ENCODE measurements at regions not wholly inside any gene's neighbourhood (a gene's known extent, or its start where the extent isn't known, plus 50 kb on each side); places are given as distances from the start of the nearest gene placed in this dataset.

DNA sequence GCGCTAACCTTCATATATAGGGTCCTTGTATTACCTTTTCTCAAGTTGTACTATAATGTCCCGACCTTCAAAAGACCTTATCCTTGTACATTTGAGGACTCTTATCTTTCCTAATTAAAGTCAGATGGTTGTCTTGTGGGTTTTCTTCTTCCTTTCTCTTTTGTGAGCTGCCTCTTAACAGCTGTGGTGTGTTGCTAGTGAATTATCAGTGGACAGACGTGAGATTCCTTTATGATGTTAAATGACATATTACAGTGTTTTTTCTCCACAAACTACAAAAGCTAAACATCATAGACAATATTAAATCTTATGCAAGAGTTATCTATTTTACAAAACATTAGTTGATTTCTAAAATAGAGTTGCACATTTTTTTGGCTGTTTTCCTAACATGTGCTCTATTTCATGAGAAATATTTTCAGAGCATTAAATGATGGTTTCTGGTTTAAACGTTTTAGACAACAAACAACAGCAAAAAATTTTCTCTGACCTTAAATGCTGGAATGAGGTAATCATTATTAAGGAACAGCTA, 272.2 kb upstream of the NPVF start:
- Mint-ChIP-seq H3K27me3 (ENCODE audit: low read depth) (peaks cover 14% of the 10 kb centered on the region), H3K36me3 (no peaks in the 10 kb centered on the region), H3K27ac (no peak overlapping the region), H3K9me3 (no peaks in the 10 kb centered on the region), H3K4me3 (no peak overlapping the region), H3K4me1 (peaks cover 10% of the 10 kb centered on the region)
- TF ChIP-seq, protein P1, sequence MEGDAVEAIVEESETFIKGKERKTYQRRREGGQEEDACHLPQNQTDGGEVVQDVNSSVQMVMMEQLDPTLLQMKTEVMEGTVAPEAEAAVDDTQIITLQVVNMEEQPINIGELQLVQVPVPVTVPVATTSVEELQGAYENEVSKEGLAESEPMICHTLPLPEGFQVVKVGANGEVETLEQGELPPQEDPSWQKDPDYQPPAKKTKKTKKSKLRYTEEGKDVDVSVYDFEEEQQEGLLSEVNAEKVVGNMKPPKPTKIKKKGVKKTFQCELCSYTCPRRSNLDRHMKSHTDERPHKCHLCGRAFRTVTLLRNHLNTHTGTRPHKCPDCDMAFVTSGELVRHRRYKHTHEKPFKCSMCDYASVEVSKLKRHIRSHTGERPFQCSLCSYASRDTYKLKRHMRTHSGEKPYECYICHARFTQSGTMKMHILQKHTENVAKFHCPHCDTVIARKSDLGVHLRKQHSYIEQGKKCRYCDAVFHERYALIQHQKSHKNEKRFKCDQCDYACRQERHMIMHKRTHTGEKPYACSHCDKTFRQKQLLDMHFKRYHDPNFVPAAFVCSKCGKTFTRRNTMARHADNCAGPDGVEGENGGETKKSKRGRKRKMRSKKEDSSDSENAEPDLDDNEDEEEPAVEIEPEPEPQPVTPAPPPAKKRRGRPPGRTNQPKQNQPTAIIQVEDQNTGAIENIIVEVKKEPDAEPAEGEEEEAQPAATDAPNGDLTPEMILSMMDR (IDR thresholded peaks at IDR 0.05; ENCODE audit: unreplicated experiment) = no peak
- no peak for DNase-seq (ENCODE audit: low spot score in 2 of 2, unreplicated experiment in 2 of 2)

DNA sequence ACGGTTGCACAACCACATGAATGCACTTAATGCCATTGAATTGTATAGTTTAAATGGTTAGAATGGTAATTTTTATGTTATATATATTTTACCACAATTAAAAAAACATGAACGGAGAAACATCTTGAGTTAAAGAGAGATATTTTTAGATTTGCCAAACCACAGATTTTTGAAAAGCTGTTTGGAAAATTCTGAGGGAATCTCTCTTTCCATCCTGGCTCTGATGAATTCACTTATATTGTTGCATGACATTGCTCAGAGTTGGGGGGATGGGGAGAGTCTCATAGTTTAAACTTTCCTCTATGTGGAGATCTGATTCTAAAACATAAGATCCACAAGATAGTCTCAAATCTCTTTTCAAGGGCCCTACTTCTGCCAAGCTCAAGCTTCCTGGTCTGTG, 275.0 kb upstream of the NPVF start:
- Mint-ChIP-seq H3K27me3 (ENCODE audit: low read depth) (peaks cover 27% of the 10 kb centered on the region), H3K4me1 (peaks cover 3% of the 10 kb centered on the region), H3K27ac (no peak overlapping the region), H3K9me3 (peaks cover 10% of the 10 kb centered on the region), H3K4me3 (no peak overlapping the region), H3K36me3 (no peaks in the 10 kb centered on the region)
- TF ChIP-seq, protein P1 (IDR thresholded peaks at IDR 0.05; ENCODE audit: unreplicated experiment) = no peak
- no peak for DNase-seq (ENCODE audit: low spot score in 2 of 2, unreplicated experiment in 2 of 2)

DNA sequence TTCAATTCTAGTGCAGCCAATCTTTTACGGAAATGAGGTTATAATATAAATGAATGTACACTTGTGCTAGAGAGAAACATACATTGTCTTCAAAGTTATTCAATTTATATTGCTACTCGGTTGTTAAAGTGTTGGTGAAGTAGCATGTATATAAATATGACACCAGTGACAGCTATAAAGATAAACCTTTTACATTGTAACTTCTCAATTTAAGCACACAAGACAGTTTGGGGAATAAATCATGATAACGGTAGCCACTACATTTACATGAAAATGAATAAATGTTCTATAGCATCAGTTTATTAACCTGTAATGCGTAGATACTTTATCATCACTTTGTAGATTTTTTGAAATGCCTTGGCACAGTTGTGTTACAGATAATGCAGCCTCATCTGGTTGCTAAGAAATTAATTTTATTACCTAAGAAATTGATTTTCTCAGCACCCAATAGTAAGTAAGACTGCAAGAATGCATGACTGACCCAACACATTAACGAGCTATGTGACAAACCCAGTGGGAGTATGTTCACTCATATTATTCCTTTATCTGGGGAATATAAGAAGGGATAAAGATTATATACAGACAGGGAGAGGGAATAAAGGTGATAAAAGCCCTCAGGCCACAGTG, 283.9 kb upstream of the NPVF start:
- no peak for DNase-seq (ENCODE audit: low spot score in 2 of 2, unreplicated experiment in 2 of 2)
- Mint-ChIP-seq H3K27ac (no peak overlapping the region), H3K27me3 (ENCODE audit: low read depth) (peaks cover 44% of the 10 kb centered on the region), H3K9me3 (peaks cover 26% of the 10 kb centered on the region), H3K4me3 (no peak overlapping the region), H3K4me1 (peaks cover 8% of the 10 kb centered on the region), H3K36me3 (no peaks in the 10 kb centered on the region)
- TF ChIP-seq, protein P1 (IDR thresholded peaks at IDR 0.05; ENCODE audit: unreplicated experiment) = no peak

DNA sequence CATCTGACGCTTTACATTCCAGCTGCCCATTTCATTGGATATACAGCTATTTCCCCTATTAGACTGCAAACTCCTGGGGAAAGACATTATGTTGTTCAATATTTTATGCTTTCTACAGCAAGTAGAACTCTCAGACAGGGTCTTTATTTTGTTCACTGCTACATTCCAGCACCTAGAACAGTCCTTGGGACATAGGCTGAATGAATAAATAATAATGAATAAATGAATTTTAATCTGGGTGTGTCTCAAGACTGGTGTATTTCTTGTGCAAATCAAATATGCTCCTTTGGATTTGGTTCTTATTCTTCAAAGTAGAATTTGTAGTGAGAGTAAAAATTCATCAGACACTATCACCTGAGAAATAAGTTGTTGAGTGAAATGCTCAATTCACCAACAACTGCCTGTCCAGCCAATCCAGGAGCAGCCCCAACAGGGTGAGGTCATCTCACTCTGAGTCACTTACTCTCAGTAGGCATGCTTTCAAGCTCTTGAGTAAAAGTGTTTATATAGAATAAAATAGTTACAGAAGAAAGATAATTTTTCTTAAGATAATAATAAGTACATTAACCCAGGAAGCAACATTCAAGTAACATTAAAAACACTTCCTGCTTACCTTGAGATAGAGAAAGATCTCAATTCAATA, 287.5 kb upstream of the NPVF start:
- no peak for DNase-seq (ENCODE audit: low spot score in 2 of 2, unreplicated experiment in 2 of 2)
- Mint-ChIP-seq H3K9me3 (no peaks in the 10 kb centered on the region), H3K4me3 (no peak overlapping the region), H3K27me3 (ENCODE audit: low read depth) (peaks cover 41% of the 10 kb centered on the region), H3K27ac (no peak overlapping the region), H3K36me3 (no peaks in the 10 kb centered on the region), H3K4me1 (peaks cover 11% of the 10 kb centered on the region)
- TF ChIP-seq, protein P1 (IDR thresholded peaks at IDR 0.05; ENCODE audit: unreplicated experiment) = no peak

DNA sequence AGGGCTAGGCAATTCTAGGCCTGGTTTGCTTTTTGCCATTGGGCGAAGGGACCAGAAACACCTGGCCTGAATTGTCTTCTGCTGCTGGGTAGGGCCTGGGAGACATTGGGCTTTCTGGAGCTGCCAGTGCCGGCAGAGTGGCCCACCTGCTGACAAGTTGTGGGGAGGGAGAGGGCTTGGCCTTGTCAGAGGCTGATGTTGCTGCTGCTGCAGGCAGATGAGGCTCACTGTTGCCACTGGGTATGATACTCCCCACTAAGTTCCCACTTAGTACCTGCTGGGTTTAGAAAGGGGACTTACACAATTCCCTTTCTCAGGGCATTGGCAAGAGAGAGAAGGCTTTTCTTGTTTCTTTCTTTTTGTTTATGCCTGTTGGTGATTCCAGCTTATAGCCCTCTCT, 289.6 kb upstream of the NPVF start:
- DNase-seq (ENCODE audit: low spot score in 2 of 2, unreplicated experiment in 2 of 2) = no peak
- H3K4me3 Mint-ChIP-seq = no peak overlapping the region
- peaks cover 4% of the 10 kb centered on the region for H3K4me1 Mint-ChIP-seq
- H3K9me3 Mint-ChIP-seq = no peaks in the 10 kb centered on the region
- peaks cover 38% of the 10 kb centered on the region for H3K27me3 Mint-ChIP-seq (ENCODE audit: low read depth)
- no peak overlapping the region for H3K27ac Mint-ChIP-seq
- TF ChIP-seq, protein P1 (IDR thresholded peaks at IDR 0.05; ENCODE audit: unreplicated experiment) = no peak
- H3K36me3 Mint-ChIP-seq = no peaks in the 10 kb centered on the region

All from mesothelial cell of epicardium (in vitro differentiated cells).